LHCN-M2 (cell line): ENCODE measurements at regions not wholly inside any gene's neighbourhood (a gene's known extent, or its start where the extent isn't known, plus 50 kb on each side); places are given as distances from the start of the nearest gene placed in this dataset.
"Not testable (repeated sequence)": the region's sequence is repeated elsewhere in the genome, so short reads cannot be mapped to it uniquely, and the experiment has no call there.

Experiments used
- DNase-seq: peaks from one replicate; pipeline ENCODE4 v3.0.0-alpha.2; 2012; ENCODE audit warnings: low read depth

DNA sequence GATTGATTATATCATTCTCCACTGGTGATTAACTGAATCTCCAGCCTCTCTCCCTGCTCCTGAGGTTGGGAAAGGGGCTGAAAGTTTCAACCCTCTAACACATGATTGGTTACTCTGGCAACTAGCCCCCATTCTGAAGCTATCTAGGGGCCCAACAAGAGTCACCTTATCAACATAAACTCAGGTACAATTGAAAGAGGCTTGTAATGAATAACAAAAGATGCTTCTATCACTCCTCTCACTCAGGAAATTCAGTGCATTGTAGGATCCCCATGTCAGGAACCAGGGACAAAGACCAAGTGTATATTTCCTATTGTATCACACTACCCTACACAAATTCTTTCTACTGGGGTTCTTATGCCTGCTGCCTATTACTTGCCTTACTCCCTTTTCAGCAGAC lies 123.9 kb upstream of the SLC13A1 start:
- no peak for DNase-seq

DNA sequence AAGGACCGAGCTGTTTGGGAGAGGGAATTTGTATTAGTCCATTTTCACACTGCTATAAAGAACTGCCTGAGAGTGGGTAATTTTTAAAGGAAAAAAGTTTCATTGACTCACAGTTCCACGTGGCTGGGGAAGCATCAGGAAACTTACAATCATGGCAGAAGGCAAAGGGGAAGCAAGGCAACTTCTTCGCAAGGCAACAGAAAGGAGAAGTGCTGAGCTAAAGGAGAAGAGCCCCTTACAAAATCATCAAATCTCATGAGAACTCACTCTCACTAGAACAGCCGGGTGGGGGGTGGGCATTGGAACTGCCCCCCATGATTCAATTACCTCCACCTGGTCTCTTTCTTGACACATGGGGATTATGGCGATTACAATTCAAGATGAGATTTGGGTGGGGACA lies 121.8 kb upstream of the SLC13A1 start:
- DNase-seq: not testable (repeated sequence)

DNA sequence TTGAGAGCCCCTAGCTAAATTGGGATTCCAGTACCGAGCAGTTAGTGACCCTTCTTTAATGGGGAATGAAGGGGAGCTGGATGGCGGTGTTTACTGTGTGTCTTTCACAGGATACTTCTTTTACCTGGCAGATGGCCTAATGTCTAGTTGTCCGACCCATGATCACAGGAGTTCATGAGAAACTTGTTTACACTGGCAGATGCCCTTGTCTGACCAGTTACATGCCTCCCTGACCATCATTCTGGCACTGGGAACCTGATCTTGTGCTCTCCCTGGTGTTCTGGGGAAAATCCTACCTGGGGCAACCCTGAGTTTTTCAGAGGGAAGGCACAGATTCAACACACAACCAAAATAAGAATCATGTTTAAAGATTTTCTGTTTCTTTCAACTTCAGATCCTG lies 120.1 kb upstream of the SLC13A1 start:
- no peak for DNase-seq

DNA sequence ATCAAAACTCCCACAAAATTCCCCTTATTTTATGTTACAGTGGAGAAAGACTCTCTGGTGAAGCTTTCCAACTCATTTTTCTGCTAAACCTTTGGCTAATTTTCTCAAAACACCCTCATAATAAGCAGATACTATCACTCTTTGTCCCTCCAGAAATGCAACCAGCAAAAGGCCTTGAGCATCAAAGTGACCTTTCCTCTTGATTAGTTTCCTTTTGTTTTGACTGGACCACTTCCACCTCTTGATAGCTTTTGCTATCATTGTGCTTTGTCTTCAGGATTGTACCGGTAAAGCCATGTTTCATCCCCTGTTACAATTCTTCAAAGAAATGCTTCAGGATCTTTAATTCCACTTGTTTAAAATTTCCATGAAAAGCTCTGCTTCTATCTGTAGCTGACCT lies 115.1 kb upstream of the SLC13A1 start:
- DNase-seq: no peak

DNA sequence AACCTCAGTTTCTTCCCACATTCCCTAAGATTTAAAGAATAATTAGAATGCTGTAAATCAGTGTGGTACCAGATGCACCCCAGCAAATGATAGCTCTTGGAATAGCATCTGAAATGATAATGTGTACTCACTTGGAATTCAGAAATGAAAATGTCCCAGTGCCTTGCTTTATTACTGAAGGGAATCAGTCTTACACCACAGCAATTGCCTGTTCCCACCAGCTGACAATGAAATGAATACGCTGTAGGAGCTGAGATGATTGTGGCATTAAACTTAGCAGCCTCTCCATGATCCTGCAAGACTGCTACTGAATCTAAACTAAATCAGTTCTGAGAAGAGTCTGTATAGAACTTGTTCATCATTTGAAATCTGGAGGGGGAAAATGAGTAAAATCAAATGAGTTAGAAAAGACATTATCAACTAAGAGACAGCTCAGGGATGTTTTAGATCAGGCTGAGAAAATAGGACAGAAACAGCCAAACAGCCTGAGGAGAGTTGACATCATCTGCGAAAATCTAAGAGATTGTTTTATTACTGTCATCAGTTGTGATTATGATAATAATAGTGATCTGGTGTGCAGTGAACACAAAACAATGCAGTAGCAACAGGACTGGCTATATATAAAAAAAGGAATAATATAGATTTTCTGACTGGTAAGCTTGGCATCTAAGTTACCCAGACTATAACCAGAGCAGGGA lies 108.6 kb upstream of the SLC13A1 start:
- DNase-seq: no peak

DNA sequence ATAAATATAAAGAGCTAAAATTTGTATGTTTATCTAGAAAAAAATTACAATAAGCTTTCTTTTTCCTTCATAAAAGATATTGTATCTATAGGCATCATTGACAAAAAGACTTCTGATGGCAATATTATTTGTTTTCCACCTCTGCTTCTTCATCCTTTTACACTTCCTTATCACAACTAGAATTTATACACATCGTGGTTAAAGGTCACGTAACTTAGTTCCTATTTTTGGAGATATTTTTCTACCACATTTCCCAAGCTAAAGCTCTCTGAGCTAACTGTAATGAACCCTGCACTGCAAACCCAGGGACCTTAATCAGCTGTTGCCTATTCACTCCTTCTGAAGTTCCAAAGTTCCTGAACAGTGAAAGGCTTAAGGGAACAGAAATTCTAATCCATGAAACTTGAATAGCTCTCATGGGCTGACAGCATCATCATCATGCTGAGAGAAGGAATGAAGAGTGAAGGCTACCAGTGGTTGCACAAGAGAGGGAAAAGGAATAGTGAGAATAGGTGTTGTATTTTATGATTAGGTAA lies 106.1 kb upstream of the SLC13A1 start:
- peak; percentile 48 for DNase-seq

DNA sequence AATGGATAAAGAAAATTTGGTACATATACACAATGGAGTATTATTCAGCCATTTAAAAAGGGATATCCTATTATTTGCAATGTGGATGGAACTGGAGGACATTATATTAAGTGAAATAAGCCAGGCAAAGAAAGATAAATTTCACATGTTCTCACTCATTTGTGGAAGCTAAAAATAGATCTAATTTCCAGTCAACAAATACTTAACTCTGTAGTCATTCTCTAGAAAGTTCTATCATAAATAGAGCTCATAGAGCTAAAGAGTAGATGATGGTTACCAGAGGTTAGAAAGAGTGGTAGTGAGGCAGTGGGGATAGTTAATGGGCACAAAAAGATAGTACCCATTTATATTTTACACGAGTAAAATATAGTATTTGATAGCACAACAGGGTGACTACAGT lies 104.2 kb upstream of the SLC13A1 start:
- DNase-seq: peak; percentile 56

DNA sequence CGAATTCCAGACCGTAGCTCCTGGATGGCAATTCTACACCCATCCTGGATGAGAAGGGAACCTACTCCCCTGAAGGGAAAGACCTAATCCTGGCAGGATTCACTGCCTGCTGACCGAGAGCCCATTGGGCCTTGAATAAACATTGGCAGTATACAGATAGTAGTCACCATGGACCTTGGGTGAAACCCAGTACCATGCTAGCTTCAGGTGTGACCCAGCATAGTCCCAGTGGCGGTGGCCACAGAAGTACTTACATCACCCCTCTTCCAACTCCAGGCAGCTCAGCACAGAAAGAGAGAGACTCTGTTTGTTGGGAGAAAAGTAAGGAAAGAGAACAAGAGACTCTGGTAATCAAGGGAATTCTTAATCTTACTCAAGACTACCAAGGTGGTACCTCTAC lies 97.2 kb upstream of the SLC13A1 start:
- no peak for DNase-seq

DNA sequence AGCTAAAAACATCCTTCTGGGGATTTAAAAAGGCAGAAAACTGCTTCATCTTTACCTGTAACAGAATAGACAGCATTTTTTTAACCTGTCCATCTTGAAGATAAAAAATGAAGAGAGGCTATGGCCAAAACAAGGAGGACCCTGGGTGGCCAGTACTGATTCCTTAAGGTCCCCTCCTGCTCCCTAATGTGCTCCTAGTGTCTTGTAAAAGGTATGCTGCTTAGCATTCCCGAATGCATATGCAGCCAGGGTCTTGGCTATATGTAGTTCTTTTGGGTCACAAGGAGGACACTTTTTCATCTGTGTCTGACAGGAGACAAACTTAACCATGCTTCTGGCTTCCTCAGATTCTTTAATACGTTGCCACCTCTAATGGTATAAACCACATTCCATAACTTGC lies 93.9 kb upstream of the SLC13A1 start:
- no peak for DNase-seq

DNA sequence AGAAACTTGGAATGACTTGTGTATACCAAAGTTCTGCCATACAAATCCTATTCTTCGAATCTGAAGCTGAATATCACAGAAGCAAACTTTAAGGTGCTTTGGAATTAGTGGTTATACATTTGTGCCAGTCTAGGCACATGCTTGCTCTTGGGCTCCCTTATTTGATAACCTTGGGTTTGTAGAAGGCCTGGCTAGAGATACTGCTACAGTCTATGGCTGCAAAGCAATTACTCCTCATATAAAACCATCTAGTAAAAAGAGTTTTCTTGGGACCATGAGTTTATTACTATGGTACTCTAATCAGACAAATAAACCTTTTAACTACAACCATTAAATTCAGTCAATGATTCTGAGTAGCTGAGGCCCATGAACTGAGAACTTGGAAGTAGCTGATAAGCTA lies 92.5 kb upstream of the SLC13A1 start:
- DNase-seq: no peak

DNA sequence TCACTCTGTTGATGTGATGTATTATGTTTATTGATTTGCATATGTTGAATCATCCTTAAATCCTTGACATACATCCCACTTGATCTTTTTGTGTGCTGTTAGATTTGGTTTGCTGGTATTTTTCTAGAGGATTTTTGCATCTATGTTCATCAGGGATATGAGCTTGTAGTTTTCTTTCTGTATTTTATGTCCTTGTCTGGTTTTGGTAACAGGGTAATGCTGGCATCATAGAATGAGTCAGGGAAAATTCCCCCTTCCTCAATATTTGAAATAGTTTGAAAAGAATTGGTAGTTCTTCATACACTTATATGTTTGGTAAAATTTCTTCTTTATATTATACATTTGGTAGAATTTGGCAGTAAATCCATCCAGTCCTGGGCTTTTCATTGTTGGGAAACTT lies 89.4 kb upstream of the SLC13A1 start:
- DNase-seq: no peak

DNA sequence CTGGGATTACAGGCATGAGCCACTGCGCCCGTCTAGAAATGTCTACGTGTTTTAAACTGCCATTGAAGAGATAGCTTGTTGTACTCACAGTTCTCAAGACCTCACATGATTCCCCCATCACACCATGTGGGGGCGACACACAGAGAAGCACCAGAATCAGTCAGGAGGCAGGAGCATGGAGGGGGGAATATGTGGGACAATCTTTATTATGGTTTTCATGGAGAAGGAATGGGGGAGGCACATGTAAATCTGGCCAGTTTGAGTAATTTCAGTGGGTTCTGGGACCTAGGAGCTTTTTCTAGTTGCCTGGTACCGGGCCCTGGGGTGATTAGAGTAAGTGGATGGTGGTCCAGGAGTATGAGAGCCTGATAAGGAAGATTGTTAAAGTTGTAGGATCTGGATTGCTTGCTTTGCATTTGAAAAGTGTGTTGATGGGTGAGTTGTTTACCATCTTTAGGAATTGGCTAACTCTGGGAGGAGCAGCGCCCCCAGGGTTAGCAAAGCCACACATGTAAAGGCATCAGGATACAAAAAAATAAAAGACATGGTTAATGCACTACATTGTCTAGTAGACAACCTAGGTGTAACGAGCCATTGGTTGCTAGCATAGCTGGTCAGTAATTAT lies 85.4 kb upstream of the SLC13A1 start:
- DNase-seq: no peak

DNA sequence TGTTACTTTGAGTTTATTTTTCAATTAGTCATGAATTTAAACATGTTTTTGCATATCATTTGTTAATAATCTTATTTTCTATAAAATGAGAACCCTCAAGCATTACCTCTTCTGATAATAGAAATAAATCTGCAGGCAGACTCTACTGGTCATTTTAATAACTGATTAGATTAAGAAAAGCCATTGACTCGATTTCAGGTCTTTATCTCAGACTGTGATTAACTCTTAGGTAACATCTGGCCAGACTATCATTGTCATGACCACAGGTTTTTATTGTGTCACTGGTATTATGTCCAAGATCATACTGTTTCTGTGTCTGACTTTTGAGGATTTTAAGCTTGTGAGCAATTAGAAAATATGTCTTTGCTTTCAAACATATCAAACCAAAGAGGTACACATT lies 83.6 kb upstream of the SLC13A1 start:
- DNase-seq: no peak

DNA sequence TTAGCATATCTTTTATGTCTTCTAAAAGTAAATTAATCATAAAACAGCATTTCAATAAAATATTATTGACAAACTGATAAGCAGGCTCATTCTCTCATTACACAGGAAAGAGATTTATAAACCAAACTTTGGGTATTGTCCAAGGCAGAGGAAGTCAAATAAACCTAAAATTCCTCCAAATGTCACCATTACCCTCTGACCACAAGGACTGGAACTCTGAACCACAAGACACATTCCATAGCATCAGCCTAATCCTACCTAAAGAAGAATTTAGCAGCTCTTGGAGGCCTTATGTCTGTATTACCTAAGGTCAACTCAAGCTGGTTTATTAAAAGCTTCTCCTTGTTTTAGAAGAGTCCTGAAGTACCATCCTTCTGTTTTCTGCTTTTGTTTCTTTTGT lies 82.4 kb upstream of the SLC13A1 start:
- DNase-seq: peak; percentile 77

DNA sequence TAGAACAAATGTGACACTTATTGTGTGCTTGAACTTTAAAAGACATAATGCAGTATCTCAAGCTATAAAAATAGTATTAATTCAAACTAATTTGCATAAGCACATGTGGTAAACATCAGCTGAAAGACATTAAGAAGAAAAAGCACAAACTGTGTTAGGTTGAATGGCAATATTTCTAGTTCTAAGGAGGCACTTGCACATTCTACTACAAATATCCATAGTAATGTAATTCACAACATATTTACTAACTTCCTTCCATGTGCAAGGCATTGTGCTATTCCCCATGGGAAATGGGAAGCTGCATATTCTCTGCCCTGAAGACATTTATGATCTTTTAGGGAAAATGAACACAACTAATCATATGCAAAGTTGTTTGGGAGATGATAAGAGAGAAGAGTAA lies 80.2 kb upstream of the SLC13A1 start:
- DNase-seq: no peak

DNA sequence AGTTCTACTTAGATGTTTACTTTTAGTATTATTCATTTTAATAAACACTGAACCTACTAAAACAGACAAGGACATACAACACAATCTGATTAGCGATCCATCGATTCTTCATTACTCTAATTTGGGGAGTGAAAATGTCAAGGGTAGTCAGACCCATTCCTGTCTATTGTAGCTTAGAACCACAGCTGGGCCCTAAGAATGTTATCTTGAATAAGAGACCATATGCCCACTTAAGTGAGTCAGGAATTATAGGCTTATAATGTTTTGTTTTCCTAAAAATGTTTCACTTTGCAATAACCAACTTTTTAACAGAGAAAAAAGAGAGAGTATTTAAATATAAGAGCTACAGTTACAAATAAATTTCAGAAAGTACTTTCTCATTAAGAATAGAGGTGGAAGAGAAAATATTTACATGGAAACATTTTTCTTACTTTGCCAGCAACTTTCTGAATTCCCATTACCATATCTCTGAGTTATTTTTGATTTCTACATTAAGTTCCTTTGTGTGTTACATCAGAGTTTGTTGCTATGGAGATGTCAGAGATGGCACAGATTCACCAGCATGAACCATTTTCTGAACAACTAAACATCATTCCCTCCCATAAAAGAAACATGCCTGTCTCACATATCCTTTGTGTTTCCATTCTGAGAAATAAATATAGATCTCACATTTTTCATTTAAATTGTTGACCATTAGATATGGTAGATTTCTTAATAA lies 75.4 kb upstream of the SLC13A1 start:
- peak; percentile 92 for DNase-seq

DNA sequence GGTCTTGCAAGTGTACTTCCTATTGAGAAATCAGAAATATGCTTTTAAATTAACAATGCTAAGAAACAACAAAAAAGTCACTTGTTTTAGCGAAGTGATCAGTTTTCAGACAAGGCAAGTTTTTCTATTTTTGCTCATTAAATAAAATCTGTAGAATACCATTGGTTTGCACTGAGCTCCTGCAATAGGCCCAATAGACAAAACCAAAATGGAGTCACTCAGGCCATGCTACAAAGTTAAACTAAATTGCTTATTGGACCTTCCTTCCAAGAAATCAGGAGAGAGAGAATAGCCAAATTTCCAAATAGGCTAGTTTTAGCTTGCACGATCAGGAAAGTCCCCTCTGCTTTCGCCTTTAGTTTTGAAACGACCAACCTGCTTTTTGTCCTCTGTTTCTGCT lies 73.4 kb upstream of the SLC13A1 start:
- DNase-seq: no peak

DNA sequence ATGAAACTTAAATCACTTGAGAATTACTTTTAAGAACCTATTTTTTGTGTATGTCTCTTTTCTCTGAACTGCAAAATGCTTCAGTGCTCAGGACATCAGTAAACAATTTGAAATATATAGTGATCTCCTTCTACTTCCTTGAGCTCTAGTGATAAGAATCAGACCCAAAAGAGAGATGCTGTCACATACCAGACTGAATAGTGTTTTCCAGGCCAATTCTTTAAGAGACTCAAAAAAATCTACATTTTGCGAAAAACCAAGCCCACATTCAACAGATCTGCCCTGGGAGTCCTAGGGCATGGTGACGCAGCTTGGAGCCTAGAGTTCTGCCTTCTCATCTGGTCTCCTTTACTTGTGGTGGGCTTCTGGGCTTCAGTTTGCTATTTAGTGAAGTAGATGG lies 72.1 kb upstream of the SLC13A1 start:
- DNase-seq: no peak

DNA sequence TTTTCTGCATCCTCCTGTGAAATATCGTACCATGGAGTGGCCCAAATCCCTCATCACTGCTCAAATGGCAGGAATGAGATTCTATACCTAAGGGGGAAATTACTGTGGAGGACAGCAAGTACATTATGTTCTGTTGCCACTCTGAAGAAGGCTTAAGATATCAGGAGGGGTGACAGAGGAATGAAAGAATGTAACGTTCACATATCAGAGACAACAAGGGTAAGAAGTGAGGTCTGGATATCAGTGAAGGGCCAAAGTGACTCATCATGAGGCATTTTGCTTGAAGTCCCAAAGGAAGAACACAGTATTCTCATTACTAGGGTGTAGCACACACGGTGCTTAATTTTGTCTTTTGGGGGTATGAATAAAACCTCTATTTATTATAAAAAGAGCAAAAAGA lies 71.5 kb upstream of the SLC13A1 start:
- peak; percentile 99 for DNase-seq

DNA sequence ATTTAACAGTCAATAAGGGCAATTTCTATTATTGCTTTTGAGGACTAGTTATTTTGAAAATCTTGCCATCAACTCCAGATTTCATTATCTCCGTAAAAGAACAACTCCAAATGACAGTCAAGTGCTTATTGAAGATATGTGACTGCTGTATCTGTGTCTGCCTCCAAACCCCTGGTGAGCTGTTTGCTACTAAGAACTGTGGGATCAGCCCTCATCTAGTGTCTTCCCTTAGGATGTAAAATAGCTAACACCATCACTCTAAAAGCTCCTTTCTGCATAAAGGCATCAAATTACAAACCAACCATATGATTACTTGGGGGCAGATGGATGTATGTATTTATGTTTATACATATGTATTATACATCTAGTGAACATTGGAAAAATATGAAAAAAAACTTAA lies 70.8 kb upstream of the SLC13A1 start:
- peak; percentile 49 for DNase-seq

DNA sequence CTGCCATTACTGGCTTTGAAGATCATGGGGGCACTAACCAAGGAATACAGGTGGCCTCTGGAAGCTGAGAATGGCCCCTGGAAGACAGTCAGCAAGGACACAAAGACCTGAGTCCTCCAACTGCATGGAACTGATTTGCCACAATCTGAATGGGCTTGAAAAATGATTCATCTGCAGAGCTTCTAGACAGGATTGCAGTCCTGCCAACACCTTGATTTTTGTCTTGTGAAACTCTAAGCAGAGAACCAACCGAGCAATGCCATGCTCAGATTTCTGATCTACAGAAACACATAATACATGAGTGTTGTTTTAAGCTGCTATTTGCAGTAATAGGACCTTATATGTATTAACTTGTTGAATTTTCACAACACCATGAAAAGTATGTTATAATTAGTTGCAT lies 66.1 kb upstream of the SLC13A1 start:
- DNase-seq: no peak

DNA sequence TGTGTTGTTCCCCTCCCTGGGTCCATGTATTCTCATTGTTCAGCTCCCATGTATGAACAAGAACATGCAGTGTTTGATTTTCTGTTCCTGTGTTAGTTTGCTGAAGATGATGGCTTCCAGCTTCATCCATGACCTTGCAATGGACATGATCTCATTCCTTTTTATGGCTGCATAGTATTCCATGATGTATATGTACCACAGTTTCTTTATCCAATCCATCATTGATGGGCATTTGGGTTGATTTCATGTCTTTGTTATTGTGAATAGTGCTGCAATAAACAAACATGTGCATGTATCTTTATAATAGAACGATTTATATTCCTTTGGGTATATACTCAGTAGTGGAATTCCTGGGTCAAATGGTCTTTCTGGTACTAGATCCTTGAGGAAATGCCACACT lies 65.1 kb upstream of the SLC13A1 start:
- not testable (repeated sequence) for DNase-seq

DNA sequence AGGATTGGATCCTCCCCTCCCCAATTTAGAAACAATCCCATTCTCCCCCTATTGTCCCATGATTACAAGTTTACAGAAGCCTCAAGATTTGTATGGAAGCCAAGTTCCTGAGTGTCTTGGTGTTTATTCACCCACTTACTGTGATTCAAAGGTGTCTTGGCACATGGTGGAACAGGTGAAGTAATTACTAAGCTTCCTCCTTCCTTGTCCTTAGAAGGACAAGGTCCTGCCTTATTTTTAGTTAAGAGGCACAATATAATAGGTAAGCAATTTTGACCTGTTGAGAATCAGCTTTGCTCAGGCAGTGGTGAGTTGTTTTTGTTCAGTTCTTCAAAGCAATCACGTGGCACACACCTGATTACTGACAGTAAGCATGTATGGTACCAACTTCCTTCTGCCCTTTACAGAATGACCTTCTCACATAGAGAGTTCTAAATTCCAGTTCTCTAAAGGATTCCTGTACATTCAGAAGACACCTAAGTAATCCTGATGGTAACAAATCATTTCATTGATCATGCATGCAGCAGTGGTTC lies 60.7 kb upstream of the SLC13A1 start:
- DNase-seq: no peak
